OCI-LY3 (cell line): ENCODE measurements at regions not wholly inside any gene's neighbourhood (a gene's known extent, or its start where the extent isn't known, plus 50 kb on each side); places are given as distances from the start of the nearest gene placed in this dataset.

Experiments
- H2AFZ ChIP-seq: fragments of 200-600, 300-600 bp; shearing (Covaris generic); 2 replicates; pipeline ENCODE4 v1.6.0; 2014; ENCODE audit warnings: antibody characterized with exemption, low read depth, low read length
- H3K27ac ChIP-seq: fragments of 200-600, 300-600 bp; sonication (generic); 2 replicates; pipeline ENCODE4 v1.5.1; 2014; ENCODE audit warnings: mild to moderate bottlenecking, low read length, moderate library complexity, mixed read lengths
- H3K27me3 ChIP-seq: fragments of 200-600, 300-600 bp; sonication (generic); 2 replicates; pipeline ENCODE4 v1.6.1; 2014; ENCODE audit warnings: low read depth, low read length, mixed read lengths
- H3K36me3 ChIP-seq: fragments of 200-600, 300-600 bp; sonication (generic); replicated peaks from 2 replicates; pipeline ENCODE3; 2014; ENCODE audit warnings: low read depth, low read length, mixed read lengths
- H3K4me1 ChIP-seq: fragments of 300-600, 200-600 bp; sonication (generic); 2 replicates; pipeline ENCODE4 v1.6.1; 2014; ENCODE audit warnings: low read length, mixed read lengths
- H3K4me2 ChIP-seq: fragments of 200-600, 300-600 bp; sonication (generic); 2 replicates; pipeline ENCODE4 v1.6.1; 2014; ENCODE audit warnings: low read length, mixed read lengths
- H3K4me3 ChIP-seq: fragments of 300-600, 200-600 bp; sonication (generic); 2 replicates; pipeline ENCODE4 v1.5.1; 2014; ENCODE audit warnings: antibody characterized with exemption, mild to moderate bottlenecking, low read length, moderate library complexity
- H3K79me2 ChIP-seq: fragments of 300-600, 200-600 bp; shearing (Covaris generic); 2 replicates; pipeline ENCODE4 v1.6.1; 2014; ENCODE audit warnings: mild to moderate bottlenecking, low read length, mixed read lengths
- H3K9ac ChIP-seq: fragments of 300-600, 200-600 bp; shearing (Covaris generic); 2 replicates; pipeline ENCODE4 v1.6.0; 2014; ENCODE audit warnings: mild to moderate bottlenecking, low read length, moderate library complexity
- H3K9me3 ChIP-seq: fragments of 200-600, 300-600 bp; shearing (Covaris generic); 2 replicates; pipeline ENCODE4 v1.6.1; 2014; ENCODE audit warnings: low read length, mixed read lengths; ENCODE audit not compliant: insufficient read depth
- H4K20me1 ChIP-seq: fragments of 200-600, 300-600 bp; sonication (generic); 2 replicates; pipeline ENCODE4 v1.6.1; 2016; ENCODE audit warnings: low read length, mixed read lengths; ENCODE audit not compliant: insufficient read depth
- EZH2phosphoT487 ChIP-seq: fragments of 200-600 bp; shearing (Covaris generic); IDR thresholded peaks from 2 replicates; pipeline ENCODE4 v1.6.1; 2018; ENCODE audit warnings: antibody characterized with exemption, mixed run types, low read depth
- TF ChIP-seq, protein P1 (sequence below): fragments of 200-600, 300-600 bp; sonication (generic); IDR thresholded peaks from 2 replicates; pipeline ENCODE4 v1.5.1; 2014; ENCODE audit warnings: antibody characterized with exemption, low read length, low read depth

DNA sequence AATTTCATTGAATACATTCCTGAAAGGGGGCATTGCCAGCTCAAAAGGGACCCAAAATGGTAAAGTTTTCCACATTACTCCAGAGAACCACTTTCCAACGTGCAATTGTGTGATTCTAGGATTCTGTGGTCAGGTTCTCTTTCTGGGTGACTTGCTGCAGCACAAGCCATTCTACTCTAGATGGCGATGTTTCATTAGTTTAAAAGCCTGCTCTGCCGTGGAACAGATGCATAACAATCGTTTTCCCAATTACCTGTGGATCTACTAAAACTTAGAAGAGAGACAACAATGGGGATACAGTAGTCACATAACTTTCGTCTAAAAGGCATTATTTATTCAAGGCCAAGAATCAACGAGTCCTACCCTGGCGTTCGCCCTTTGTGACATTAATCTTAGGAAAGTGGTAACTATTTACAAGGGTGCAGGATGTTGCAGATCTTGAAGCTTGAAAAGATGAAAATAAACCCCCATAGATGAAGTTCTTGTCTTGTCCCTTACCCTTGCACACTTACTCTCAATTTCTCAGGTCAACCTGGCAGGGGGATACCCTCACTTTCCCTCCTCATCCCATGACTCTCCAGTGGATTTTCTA, 400.9 kb downstream of the SNAPC1 start:
- Histone ChIP-seq H3K36me3 (no peaks in the 10 kb centered on the region), H4K20me1 (no peaks in the 10 kb centered on the region), H3K9me3 (no peaks in the 10 kb centered on the region), H3K4me2 (no peak overlapping the region), H3K4me1 (no peaks in the 10 kb centered on the region), H3K79me2 (no peaks in the 10 kb centered on the region), H3K27me3 (peaks cover 33% of the 10 kb centered on the region), H3K4me3 (no peak overlapping the region), H3K27ac (no peak overlapping the region), H3K9ac (no peak overlapping the region), H2AFZ (no peak overlapping the region)
- no peak for TF ChIP-seq EZH2phosphoT487
- TF ChIP-seq, protein P1, sequence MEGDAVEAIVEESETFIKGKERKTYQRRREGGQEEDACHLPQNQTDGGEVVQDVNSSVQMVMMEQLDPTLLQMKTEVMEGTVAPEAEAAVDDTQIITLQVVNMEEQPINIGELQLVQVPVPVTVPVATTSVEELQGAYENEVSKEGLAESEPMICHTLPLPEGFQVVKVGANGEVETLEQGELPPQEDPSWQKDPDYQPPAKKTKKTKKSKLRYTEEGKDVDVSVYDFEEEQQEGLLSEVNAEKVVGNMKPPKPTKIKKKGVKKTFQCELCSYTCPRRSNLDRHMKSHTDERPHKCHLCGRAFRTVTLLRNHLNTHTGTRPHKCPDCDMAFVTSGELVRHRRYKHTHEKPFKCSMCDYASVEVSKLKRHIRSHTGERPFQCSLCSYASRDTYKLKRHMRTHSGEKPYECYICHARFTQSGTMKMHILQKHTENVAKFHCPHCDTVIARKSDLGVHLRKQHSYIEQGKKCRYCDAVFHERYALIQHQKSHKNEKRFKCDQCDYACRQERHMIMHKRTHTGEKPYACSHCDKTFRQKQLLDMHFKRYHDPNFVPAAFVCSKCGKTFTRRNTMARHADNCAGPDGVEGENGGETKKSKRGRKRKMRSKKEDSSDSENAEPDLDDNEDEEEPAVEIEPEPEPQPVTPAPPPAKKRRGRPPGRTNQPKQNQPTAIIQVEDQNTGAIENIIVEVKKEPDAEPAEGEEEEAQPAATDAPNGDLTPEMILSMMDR, result peak; percentile 87

DNA sequence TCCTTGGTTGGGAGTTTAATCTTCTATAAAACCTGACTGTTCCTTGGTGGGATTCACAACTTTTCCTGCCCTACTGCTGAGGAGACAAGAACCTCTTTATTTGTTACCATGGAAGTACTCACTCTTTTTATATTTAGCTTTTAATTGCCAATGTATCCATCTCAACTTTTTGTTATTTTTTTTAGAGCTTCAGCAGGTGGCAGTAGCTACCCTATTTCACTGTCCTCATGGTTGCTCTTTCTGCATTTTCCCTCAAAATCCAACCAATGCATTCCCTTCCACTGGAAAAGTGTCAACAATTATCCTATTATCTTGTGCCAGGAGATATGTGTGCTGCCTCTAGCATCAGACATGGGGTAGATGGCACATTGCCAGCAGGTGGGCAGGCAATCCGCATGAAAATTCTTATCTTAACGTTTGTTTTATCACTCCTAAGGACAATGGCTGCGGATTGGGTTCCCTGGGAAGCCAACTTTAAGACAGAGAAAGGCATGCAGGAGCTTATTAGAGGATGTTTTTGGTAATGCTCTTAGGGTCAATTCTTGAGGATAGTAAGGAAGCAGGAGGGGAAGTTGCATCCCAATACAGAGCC, 406.4 kb downstream of the SNAPC1 start:
- peaks cover 25% of the 10 kb centered on the region for H3K27me3 ChIP-seq
- no peaks in the 10 kb centered on the region for H4K20me1 ChIP-seq
- H2AFZ ChIP-seq, result no peak overlapping the region
- no peak overlapping the region for H3K9ac ChIP-seq
- H3K4me3 ChIP-seq, result no peak overlapping the region
- H3K36me3 ChIP-seq, result no peaks in the 10 kb centered on the region
- no peaks in the 10 kb centered on the region for H3K4me1 ChIP-seq
- H3K4me2 ChIP-seq, result no peak overlapping the region
- no peaks in the 10 kb centered on the region for H3K79me2 ChIP-seq
- H3K9me3 ChIP-seq, result no peaks in the 10 kb centered on the region
- no peak overlapping the region for H3K27ac ChIP-seq
- no peak for TF ChIP-seq EZH2phosphoT487
- TF ChIP-seq, protein P1, result peak; percentile 37

DNA sequence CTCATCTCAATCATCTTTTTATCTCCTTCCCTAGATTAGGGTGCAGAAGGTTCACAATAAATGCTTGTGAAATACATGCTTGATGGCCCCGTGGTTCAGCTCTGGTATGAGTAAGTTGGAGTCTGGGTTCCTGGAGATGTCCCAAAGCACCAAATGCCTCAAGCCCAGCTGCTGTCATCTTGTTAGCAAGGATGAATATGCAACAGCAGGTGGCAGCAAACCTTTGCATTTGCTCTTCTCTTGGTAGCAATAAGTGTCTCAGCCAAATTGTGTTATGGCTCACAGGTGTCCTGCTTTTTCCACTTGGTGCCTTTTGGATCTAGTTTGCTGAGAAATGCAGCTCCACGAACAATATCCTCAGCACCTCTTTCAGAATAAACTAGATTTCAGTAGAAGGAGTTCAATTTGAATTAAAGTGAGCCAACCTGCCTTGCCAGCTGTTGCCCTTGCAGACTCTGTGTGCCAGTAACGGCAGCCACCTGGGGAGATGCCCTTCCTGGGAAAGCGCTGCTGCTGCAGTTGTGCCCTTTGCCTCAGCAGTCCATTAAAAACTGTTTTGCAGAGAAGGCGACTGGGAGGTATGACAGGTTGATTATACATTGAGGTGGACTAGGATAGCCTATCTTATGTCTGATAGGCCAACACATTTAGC, 417.3 kb downstream of the SNAPC1 start:
- TF ChIP-seq, protein P1, result peak; percentile 85
- no peak for TF ChIP-seq EZH2phosphoT487
- Histone ChIP-seq H3K9me3 (no peaks in the 10 kb centered on the region), H3K27me3 (peaks cover 5% of the 10 kb centered on the region; the same call in 1 of the 2 replicates), H3K27ac (no peak overlapping the region), H3K36me3 (no peaks in the 10 kb centered on the region), H3K79me2 (no peaks in the 10 kb centered on the region), H4K20me1 (no peaks in the 10 kb centered on the region), H3K4me2 (peak overlapping the region; percentile 20; the same call in 1 of the 2 replicates), H3K4me3 (no peak overlapping the region), H3K4me1 (peaks cover 8% of the 10 kb centered on the region), H3K9ac (no peak overlapping the region), H2AFZ (no peak overlapping the region)

DNA sequence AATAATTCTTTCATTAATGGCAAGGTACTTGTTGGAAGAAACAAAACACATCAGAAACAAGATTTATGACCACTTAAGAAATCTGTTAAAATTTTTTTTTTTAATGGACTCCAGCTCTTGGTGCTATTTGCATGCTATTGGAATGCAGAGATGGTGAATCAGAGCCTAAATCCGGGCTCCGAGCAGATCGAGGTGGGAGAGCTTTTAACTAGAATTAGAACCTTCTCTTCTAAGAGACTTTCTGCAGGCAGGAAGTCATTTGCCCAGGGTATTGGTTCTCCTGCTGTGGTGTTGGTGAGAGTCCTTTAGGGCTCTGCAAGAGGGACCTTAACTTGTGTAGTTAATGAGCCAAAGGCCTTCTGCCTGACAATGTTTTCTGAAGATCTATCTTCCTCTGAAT, 419.4 kb downstream of the SNAPC1 start:
- Histone ChIP-seq H3K79me2 (no peaks in the 10 kb centered on the region), H3K4me3 (no peak overlapping the region), H3K27me3 (peaks cover 2% of the 10 kb centered on the region; the same call in 1 of the 2 replicates), H2AFZ (no peak overlapping the region), H4K20me1 (no peaks in the 10 kb centered on the region), H3K9ac (no peak overlapping the region), H3K9me3 (no peaks in the 10 kb centered on the region), H3K4me1 (peaks cover 8% of the 10 kb centered on the region), H3K36me3 (no peaks in the 10 kb centered on the region), H3K4me2 (no peak overlapping the region), H3K27ac (no peak overlapping the region)
- no peak for TF ChIP-seq EZH2phosphoT487
- TF ChIP-seq, protein P1, result no peak
